ENCODE measurements at regions not wholly inside any gene's neighbourhood (a gene's known extent, or its start where the extent isn't known, plus 50 kb on each side); places are given as distances from the start of the nearest gene placed in this dataset.

DNA sequence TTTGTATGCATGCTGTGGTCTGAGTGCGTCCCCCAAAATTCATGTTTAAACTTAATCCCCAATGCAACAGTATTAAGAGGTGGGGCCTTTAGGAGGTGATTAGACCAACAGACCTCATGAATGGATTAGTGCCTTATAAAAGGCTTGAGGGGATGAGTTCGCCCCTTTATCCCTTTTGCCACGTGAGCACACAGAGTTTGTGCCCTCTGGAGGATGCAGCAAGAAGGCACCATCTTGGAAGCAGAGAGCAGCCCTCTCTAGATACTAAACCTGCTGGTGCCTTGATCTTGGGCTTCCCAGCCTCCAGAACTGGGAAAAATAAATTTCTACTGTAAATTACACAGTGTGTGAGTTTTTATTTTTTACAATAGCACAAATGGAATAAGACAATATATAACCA lies 177.1 kb upstream of the SPRY4 start:
- no peak overlapping the region for H3K4me3 ChIP-seq (replicated peaks; ENCODE audit: low read depth, low read length)
- no peak for DNase-seq (ENCODE audit: extremely low read depth, low read depth)
- TF ChIP-seq CTCF (IDR thresholded peaks at IDR 0.05; ENCODE audit: low read depth, low read length, missing control alignments): peak; percentile 5

DNA sequence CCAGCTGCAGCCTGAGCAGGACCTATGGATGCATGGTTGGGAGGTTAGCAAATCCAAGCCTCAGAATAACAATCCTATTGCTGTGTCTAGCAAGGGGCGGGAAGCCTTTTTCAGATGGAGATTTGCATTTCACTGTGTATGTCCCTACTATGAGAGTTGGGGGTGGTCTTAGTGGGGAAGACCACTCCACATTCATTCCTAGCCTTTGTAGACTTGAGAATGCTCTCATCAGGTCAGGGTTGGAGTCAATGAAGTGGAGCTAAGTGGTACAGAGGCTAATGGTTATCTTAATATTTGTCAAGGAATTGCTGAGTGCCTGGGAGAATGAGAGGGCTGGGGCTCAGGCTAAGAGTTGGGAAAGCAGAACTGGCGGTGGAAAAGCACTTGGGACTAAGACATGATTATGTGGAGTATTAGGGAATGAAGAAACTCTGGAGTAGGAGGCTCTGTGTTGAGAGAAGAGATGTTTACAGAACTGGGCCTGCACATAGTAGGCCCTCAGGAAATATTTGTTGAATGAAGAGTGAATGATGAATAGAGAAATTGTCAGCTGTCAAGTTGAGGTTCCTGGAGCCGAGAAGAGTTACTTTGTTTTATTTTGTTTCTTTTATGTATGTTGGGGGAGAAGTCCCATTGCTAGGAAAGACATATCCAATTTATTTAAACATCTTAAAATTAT lies 175.5 kb upstream of the SPRY4 start:
- no peak overlapping the region for H3K4me3 ChIP-seq (replicated peaks; ENCODE audit: low read depth, low read length)
- no peak for DNase-seq (ENCODE audit: extremely low read depth, low read depth)
- TF ChIP-seq CTCF (IDR thresholded peaks at IDR 0.05; ENCODE audit: low read depth, low read length, missing control alignments): no peak

DNA sequence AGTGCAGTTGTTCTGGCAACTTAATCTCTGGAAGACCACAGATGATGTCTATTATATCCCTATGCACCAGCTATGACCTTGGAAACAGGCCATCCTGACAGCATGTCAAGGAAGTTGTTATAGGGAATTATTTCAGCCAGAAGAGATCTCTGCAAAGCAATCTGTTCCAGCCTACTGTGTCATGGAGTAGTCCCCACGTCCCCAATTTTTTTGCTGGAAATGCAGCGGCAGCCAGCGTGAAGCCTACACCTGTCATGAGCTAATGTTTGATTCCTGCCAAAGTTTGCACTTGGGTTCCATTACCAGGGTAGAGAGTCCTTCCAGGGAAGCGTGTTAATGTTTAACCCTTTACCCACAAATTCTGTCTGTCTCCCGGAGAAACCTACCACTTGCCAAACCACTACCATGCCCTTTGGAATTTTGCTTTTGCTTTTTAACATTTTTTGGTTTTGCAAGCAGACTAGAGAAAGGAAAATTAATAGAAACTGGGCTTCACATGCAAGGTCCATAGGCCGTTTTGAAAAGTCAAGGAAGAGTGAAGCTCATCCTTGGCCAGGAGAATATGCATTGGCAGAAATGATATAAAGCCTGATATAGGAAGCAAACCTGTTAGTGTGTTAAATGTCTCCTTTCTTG lies 174.9 kb upstream of the SPRY4 start:
- no peak for DNase-seq (ENCODE audit: extremely low read depth, low read depth)
- no peak for TF ChIP-seq CTCF (IDR thresholded peaks at IDR 0.05; ENCODE audit: low read depth, low read length, missing control alignments)

DNA sequence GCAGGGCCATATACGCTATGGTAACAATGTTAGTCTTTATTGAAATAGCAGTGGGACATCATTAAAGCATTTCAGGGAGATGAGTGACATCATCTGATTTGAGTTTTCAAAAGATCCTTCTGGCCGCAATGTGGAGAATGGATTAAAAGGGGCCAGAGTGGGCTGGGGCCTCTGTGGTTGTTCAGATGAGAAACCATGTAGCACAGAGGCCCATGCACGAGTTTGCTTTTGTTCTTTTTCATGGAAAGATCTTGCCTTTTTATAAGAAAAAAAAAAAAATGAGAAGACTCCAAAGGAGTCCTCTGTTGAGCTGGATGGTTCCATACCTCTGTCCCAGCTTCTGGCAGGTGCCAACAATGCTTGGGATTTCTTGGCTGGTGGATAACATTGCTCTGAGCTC lies 173.5 kb upstream of the SPRY4 start:
- no peak for TF ChIP-seq CTCF (IDR thresholded peaks at IDR 0.05; ENCODE audit: low read depth, low read length, missing control alignments)
- DNase-seq (ENCODE audit: extremely low read depth, low read depth): no peak
- no peak overlapping the region for H3K4me3 ChIP-seq (replicated peaks; ENCODE audit: low read depth, low read length)

More for the DNA sequence above, 174.9 kb upstream of the SPRY4 start:
- no peak overlapping the region for H3K4me3 ChIP-seq (replicated peaks; ENCODE audit: low read depth, low read length)

- H3K4me3 ChIP-seq (replicated peaks; ENCODE audit: low read depth, low read length): no peak overlapping the region
- TF ChIP-seq CTCF (IDR thresholded peaks at IDR 0.05; ENCODE audit: low read depth, low read length, missing control alignments): no peak
- DNase-seq (ENCODE audit: extremely low read depth, low read depth): no peak
Observed at GRCh38 chr5:142495531-142495930, 170.7 kb upstream of the SPRY4 start.

DNA sequence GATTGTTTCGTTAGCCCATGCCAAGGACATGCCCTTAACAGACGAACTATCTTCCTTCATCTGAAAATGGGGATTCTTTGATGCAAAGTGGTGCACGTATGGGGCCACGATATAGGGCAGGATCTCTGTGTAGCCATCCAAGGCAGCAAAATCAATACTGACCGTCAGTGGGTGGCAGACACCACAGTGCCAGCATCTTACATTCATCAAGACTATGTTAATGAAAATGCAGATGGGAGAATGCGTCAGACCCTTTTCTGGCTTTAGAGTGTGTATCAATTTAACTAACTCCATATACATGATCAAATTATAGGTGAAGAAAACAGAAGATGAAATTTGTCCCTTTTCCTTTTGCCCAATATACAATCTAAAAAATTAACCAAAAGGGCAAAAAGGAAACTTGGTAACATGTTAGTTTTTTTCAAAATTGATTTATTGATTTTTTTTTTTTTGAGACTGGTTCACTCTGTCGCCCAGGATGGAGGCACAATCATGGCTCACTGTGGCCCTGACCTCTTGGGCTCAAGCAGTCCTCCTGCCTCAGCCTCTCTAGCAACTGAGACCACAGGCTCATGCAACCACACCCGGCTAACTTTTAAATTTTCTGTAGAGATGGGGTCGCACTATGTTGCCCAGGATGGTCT lies 169.2 kb upstream of the SPRY4 start:
- no peak for DNase-seq (ENCODE audit: extremely low read depth, low read depth)
- no peak for TF ChIP-seq CTCF (IDR thresholded peaks at IDR 0.05; ENCODE audit: low read depth, low read length, missing control alignments)
- H3K4me3 ChIP-seq (replicated peaks; ENCODE audit: low read depth, low read length): no peak overlapping the region

All from HFF-Myc (cell line).